Activated B cell treated with CpG ODN at 0.5 μM for 24 hours (primary cell): ENCODE measurements at regions not wholly inside any gene's neighbourhood (a gene's known extent, or its start where the extent isn't known, plus 50 kb on each side); places are given as distances from the start of the nearest gene placed in this dataset.

Source experiments
- ATAC-seq: fragments of 200-7000 bp; cut with Tn5 transposase; one replicate; pipeline ENCODE4 v1.10.0; 2021; ENCODE audit warnings: low read depth, mild to moderate bottlenecking, moderate library complexity
- CTCF ChIA-PET: fragments of 350-600 bp; sonication (Branson Sonifier 250); formaldehyde crosslinking; loops from one replicate; lab custom pipeline; 2021; ENCODE audit warnings: antibody characterized with exemption; lab: Charles Lee
- POLR2A ChIA-PET: fragments of 350-600 bp; sonication (Branson Sonifier 250); formaldehyde crosslinking; loops from one replicate; lab custom pipeline; 2021; ENCODE audit warnings: antibody characterized with exemption; lab: Charles Lee
- DNase-seq: peaks from one replicate; pipeline ENCODE4 v3.0.0; 2022
- H3K27ac Mint-ChIP-seq: one replicate; pipeline ENCODE4 v1.8.0; 2020; ENCODE audit warnings: mixed read lengths
- H3K27me3 Mint-ChIP-seq: one replicate; pipeline ENCODE4 v1.8.0; 2021; ENCODE audit warnings: mixed read lengths
- H3K36me3 Mint-ChIP-seq: one replicate; pipeline ENCODE4 v1.8.0; 2021; ENCODE audit warnings: low read depth, mixed read lengths
- H3K4me1 Mint-ChIP-seq: one replicate; pipeline ENCODE4 v1.8.0; 2021; ENCODE audit warnings: mixed read lengths
- H3K4me3 Mint-ChIP-seq: one replicate; pipeline ENCODE4 v1.8.0; 2020; ENCODE audit warnings: mild to moderate bottlenecking, mixed read lengths
- H3K9me3 Mint-ChIP-seq: one replicate; pipeline ENCODE4 v1.8.0; 2020; ENCODE audit warnings: mixed read lengths
- CTCF ChIP-seq: fragments of 200-600 bp; IDR thresholded peaks from one replicate; pipeline ENCODE4 v1.8.0; 2022; ENCODE audit warnings: antibody characterized with exemption, mild to moderate bottlenecking
- intact Hi-C: fragments of 100-400 bp; cut with micrococcal nuclease; formaldehyde crosslinking; loops from one replicate; pipeline ENCODE4 v1.15.1; 2024

DNA sequence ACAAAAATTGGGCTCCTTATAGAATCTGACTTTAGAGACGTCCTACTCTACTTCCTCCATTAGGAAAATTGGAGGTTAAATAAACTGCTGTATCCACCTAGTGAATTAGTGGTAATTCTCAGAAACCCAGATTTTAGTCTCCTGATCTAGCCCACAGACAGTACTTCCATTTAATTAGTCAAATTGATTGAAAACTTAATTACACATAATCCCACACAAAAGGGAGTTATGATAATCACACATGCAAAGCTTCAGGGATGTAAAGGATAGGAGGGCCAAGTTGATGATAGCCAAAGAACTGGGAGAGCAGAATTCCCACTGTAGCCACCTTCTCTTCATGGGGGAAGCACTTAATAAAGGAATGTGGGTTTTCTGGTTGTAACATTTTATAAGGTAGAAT lies 471.9 kb downstream of the TMEM182 start:
- CTCF ChIA-PET: no interaction called here
- H3K9me3 Mint-ChIP-seq: no peaks in the 10 kb centered on the region
- no peaks in the 10 kb centered on the region for H3K27me3 Mint-ChIP-seq
- no peak overlapping the region for H3K27ac Mint-ChIP-seq
- ATAC-seq: no peak
- H3K36me3 Mint-ChIP-seq: no peaks in the 10 kb centered on the region
- POLR2A ChIA-PET: no interaction called here
- no peaks in the 10 kb centered on the region for H3K4me1 Mint-ChIP-seq
- H3K4me3 Mint-ChIP-seq: no peak overlapping the region
- TF ChIP-seq CTCF: no peak
- intact Hi-C loops: no loop called here
- no peak for DNase-seq

GRCh38 chr2:103235283-103235682 lies 473.5 kb downstream of the TMEM182 start:
- TF ChIP-seq CTCF: no peak
- no peaks in the 10 kb centered on the region for H3K36me3 Mint-ChIP-seq
- CTCF ChIA-PET: no interaction called here
- no peaks in the 10 kb centered on the region for H3K27me3 Mint-ChIP-seq
- H3K4me1 Mint-ChIP-seq: no peaks in the 10 kb centered on the region
- POLR2A ChIA-PET: no interaction called here
- no peak for DNase-seq
- no peak overlapping the region for H3K27ac Mint-ChIP-seq
- H3K4me3 Mint-ChIP-seq: no peak overlapping the region
- H3K9me3 Mint-ChIP-seq: peaks cover 2% of the 10 kb centered on the region
- intact Hi-C loops: no loop called here
- no peak for ATAC-seq

DNA sequence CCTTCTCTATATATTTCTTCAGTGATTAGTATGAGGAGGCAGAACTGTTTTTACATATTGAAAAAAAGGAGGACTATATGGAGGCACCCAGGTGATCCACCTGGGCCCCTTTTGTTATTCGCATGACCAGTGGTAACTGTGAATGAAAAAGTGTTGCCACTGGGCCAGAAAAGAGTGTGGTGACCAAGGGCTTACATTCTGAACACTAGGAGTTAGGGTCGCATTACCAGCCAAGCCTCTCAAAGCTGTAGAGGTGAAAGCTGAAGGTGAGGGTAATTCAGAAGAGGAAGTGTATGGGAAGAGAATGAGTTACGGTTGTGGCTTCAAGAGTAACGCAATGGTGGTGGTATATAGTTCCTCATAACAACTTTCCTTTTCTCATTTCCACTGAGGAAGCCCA lies 487.6 kb downstream of the TMEM182 start:
- ChIA-PET CTCF (no interaction called here), POLR2A (no interaction called here)
- no peaks in the 10 kb centered on the region for H3K36me3 Mint-ChIP-seq
- H3K27me3 Mint-ChIP-seq: no peaks in the 10 kb centered on the region
- DNase-seq (no peak), ATAC-seq (no peak)
- no peak overlapping the region for H3K27ac Mint-ChIP-seq
- H3K4me1 Mint-ChIP-seq: no peaks in the 10 kb centered on the region
- H3K9me3 Mint-ChIP-seq: peaks cover 7% of the 10 kb centered on the region
- H3K4me3 Mint-ChIP-seq: no peak overlapping the region
- intact Hi-C loops: no loop called here
- no peak for TF ChIP-seq CTCF

- H3K4me3 Mint-ChIP-seq: no peak overlapping the region
- H3K4me1 Mint-ChIP-seq: no peaks in the 10 kb centered on the region
- intact Hi-C loops: no loop called here
- DNase-seq: no peak
- H3K27ac Mint-ChIP-seq: no peak overlapping the region
- H3K36me3 Mint-ChIP-seq: no peaks in the 10 kb centered on the region
- no peaks in the 10 kb centered on the region for H3K27me3 Mint-ChIP-seq
- TF ChIP-seq CTCF: no peak
- CTCF ChIA-PET: no interaction called here
- H3K9me3 Mint-ChIP-seq: peaks cover 7% of the 10 kb centered on the region
- no peak for ATAC-seq
- POLR2A ChIA-PET: no interaction called here
Observed at GRCh38 chr2:103252781-103253180, 490.9 kb downstream of the TMEM182 start.

- H3K36me3 Mint-ChIP-seq: no peaks in the 10 kb centered on the region
- H3K27ac Mint-ChIP-seq: no peak overlapping the region
- CTCF ChIA-PET: no interaction called here
Observed at GRCh38 chr2:103254611-103255010, 492.8 kb downstream of the TMEM182 start.

More at GRCh38 chr2:103254611-103255010, 492.8 kb downstream of the TMEM182 start:
- Mint-ChIP-seq H3K4me1 (no peaks in the 10 kb centered on the region), H3K27me3 (no peaks in the 10 kb centered on the region), H3K9me3 (peaks cover 7% of the 10 kb centered on the region), H3K4me3 (no peak overlapping the region)
- POLR2A ChIA-PET: no interaction called here
- no peak for ATAC-seq
- intact Hi-C loops: no loop called here
- no peak for DNase-seq
- TF ChIP-seq CTCF: no peak
